ENCODE measurements at regions not wholly inside any gene's neighbourhood (a gene's known extent, or its start where the extent isn't known, plus 50 kb on each side); places are given as distances from the start of the nearest gene placed in this dataset.

GRCh38 chr4:20445933-20446723 lies 194.4 kb downstream of the SLIT2 start:
- DNase-seq (ENCODE audit: low spot score) = peak; percentile 31
- WGBS, 2 donors (ENCODE audit: extremely low coverage in 2 of 2, insufficient read length in 2 of 2, insufficient replicate concordance in 1 of 2) = no CpG with 5 or more reads among the region's 5 CpGs
- Histone ChIP-seq H2BK12ac (ENCODE audit: low read length) (no peak overlapping the region), H3K23ac (ENCODE audit: low read depth, low read length, poor library complexity) (no peak overlapping the region), H2AK5ac (ENCODE audit: low read depth, low read length) (no peak overlapping the region), H4K8ac (ENCODE audit: low read depth, low read length) (no peak overlapping the region), H2BK15ac (ENCODE audit: low read length) (no peak overlapping the region), H3K4me3 (ENCODE audit: low read length in 2 of 2) (no peak overlapping the region), H4K91ac (ENCODE audit: low read depth, low read length, poor library complexity) (no peak overlapping the region), H2BK5ac (ENCODE audit: low read length) (no peak overlapping the region), H3K9me3 (replicated peaks in 1 of 2; ENCODE audit: control insufficient read depth in 2 of 2, insufficient read depth in 1 of 2, low read depth in 1 of 2, low read length in 2 of 2) (no peaks in the 10 kb centered on the region), H3K36me3 (replicated peaks in 1 of 2; ENCODE audit: control insufficient read depth in 2 of 2, insufficient read depth in 2 of 2, low read length in 2 of 2) (no peaks in the 10 kb centered on the region), H3K18ac (ENCODE audit: low read length) (no peak overlapping the region), H3K4me2 (ENCODE audit: insufficient read depth, low read length, poor library complexity, severe bottlenecking) (no peak overlapping the region), H3K9ac (ENCODE audit: low read depth, low read length, poor library complexity) (no peak overlapping the region), H3K14ac (ENCODE audit: low read length) (no peak overlapping the region), H2BK120ac (ENCODE audit: low read depth, low read length) (no peak overlapping the region), H3K79me1 (ENCODE audit: low read depth, low read length) (no peaks in the 10 kb centered on the region), H3K4me1 (ENCODE audit: control insufficient read depth in 2 of 2, insufficient read depth in 1 of 2, low read depth in 1 of 2, low read length in 2 of 2) (peaks cover 3 to 6% of the 10 kb centered on the region in 2 donors), H3K4ac (ENCODE audit: low read length) (no peak overlapping the region), H3K27me3 (ENCODE audit: control insufficient read depth in 3 of 3, insufficient read depth in 3 of 3, low read depth in 1 of 3, low read length in 3 of 3) (no peaks in the 10 kb centered on the region), H3K27ac (replicated peaks; ENCODE audit: low read length) (no peak overlapping the region), H2AFZ (ENCODE audit: low read length) (no peak overlapping the region)

DNA sequence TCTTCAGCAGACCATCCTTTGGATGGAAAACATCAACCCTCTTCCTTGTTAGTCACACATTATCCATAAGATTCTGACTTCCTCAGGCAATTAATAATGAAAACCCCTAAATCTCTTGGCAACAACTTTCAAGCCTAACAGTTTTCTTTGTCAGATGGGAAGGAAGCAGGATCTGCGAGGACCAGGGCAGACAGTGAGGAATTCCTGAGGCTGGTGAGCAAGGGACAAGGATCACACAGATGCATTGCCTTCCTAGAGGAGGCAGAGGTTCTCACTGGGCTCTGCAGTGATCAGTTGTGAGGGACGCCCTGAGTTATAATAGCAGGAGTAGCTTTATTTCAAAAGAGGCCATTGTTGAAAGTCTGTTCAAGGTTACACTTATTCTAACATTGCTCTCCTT lies 195.4 kb downstream of the SLIT2 start:
- H3K9ac ChIP-seq (ENCODE audit: low read depth, low read length, poor library complexity) = no peak overlapping the region
- no CpG with 5 or more reads among the region's 2 CpGs for WGBS, 2 donors (ENCODE audit: extremely low coverage in 2 of 2, insufficient read length in 2 of 2, insufficient replicate concordance in 1 of 2)
- H3K4ac ChIP-seq (ENCODE audit: low read length) = no peak overlapping the region
- no peaks in the 10 kb centered on the region for H3K79me1 ChIP-seq (ENCODE audit: low read depth, low read length)
- H3K4me1 ChIP-seq (ENCODE audit: control insufficient read depth in 2 of 2, insufficient read depth in 1 of 2, low read depth in 1 of 2, low read length in 2 of 2) = peaks cover 3 to 6% of the 10 kb centered on the region in 2 donors
- H2BK15ac ChIP-seq (ENCODE audit: low read length) = no peak overlapping the region
- H3K27me3 ChIP-seq (ENCODE audit: control insufficient read depth in 3 of 3, insufficient read depth in 3 of 3, low read depth in 1 of 3, low read length in 3 of 3) = no peaks in the 10 kb centered on the region
- H2AK5ac ChIP-seq (ENCODE audit: low read depth, low read length) = no peak overlapping the region
- H3K4me3 ChIP-seq (ENCODE audit: low read length in 2 of 2) = no peak overlapping the region
- H2AFZ ChIP-seq (ENCODE audit: low read length) = no peak overlapping the region
- H3K4me2 ChIP-seq (ENCODE audit: insufficient read depth, low read length, poor library complexity, severe bottlenecking) = no peak overlapping the region
- H2BK12ac ChIP-seq (ENCODE audit: low read length) = no peak overlapping the region
- no peak overlapping the region for H2BK5ac ChIP-seq (ENCODE audit: low read length)
- no peak overlapping the region for H4K8ac ChIP-seq (ENCODE audit: low read depth, low read length)
- H3K36me3 ChIP-seq (replicated peaks in 1 of 2; ENCODE audit: control insufficient read depth in 2 of 2, insufficient read depth in 2 of 2, low read length in 2 of 2) = no peaks in the 10 kb centered on the region
- no peak overlapping the region for H2BK120ac ChIP-seq (ENCODE audit: low read depth, low read length)
- no peak overlapping the region for H3K14ac ChIP-seq (ENCODE audit: low read length)
- no peak overlapping the region for H4K91ac ChIP-seq (ENCODE audit: low read depth, low read length, poor library complexity)
- H3K9me3 ChIP-seq (replicated peaks in 1 of 2; ENCODE audit: control insufficient read depth in 2 of 2, insufficient read depth in 1 of 2, low read depth in 1 of 2, low read length in 2 of 2) = no peaks in the 10 kb centered on the region
- H3K27ac ChIP-seq (replicated peaks; ENCODE audit: low read length) = no peak overlapping the region
- H3K23ac ChIP-seq (ENCODE audit: low read depth, low read length, poor library complexity) = no peak overlapping the region
- no peak overlapping the region for H3K18ac ChIP-seq (ENCODE audit: low read length)
- no peak for DNase-seq (ENCODE audit: low spot score)

GRCh38 chr4:20451986-20452385 lies 200.3 kb downstream of the SLIT2 start:
- H3K27me3 ChIP-seq (ENCODE audit: control insufficient read depth in 3 of 3, insufficient read depth in 3 of 3, low read depth in 1 of 3, low read length in 3 of 3) = no peaks in the 10 kb centered on the region

DNA sequence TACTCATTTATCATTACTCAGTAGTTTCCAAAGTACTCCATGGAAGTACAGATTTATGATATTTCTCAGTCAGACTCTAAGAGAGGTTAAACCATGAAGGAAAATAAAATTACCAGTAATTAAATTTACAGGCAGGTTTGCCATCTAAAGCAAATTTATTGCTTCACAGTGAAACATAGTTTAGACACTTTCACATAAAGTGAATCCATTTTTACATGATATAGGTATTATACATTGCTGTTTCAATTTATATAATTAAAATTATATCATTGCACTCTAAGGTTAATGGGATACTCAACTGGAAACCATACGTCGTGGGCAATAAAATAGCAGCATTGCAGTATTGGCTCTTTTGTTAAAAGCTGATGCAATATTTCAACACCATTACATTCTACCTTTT lies 202.8 kb downstream of the SLIT2 start:
- Histone ChIP-seq H3K79me1 (ENCODE audit: low read depth, low read length) (no peaks in the 10 kb centered on the region), H3K27me3 (ENCODE audit: control insufficient read depth in 3 of 3, insufficient read depth in 3 of 3, low read depth in 1 of 3, low read length in 3 of 3) (no peaks in the 10 kb centered on the region), H3K4me3 (ENCODE audit: low read length in 2 of 2) (no peak overlapping the region), H2BK5ac (ENCODE audit: low read length) (no peak overlapping the region), H2BK15ac (ENCODE audit: low read length) (no peak overlapping the region), H3K23ac (ENCODE audit: low read depth, low read length, poor library complexity) (no peak overlapping the region), H4K91ac (ENCODE audit: low read depth, low read length, poor library complexity) (no peak overlapping the region), H2BK120ac (ENCODE audit: low read depth, low read length) (no peak overlapping the region), H3K9me3 (replicated peaks in 1 of 2; ENCODE audit: control insufficient read depth in 2 of 2, insufficient read depth in 1 of 2, low read depth in 1 of 2, low read length in 2 of 2) (no peaks in the 10 kb centered on the region), H3K9ac (ENCODE audit: low read depth, low read length, poor library complexity) (no peak overlapping the region), H3K18ac (ENCODE audit: low read length) (no peak overlapping the region), H4K8ac (ENCODE audit: low read depth, low read length) (no peak overlapping the region), H2AK5ac (ENCODE audit: low read depth, low read length) (no peak overlapping the region), H2BK12ac (ENCODE audit: low read length) (no peak overlapping the region), H3K4me2 (ENCODE audit: insufficient read depth, low read length, poor library complexity, severe bottlenecking) (no peak overlapping the region), H3K4me1 (ENCODE audit: control insufficient read depth in 2 of 2, insufficient read depth in 1 of 2, low read depth in 1 of 2, low read length in 2 of 2) (peaks cover 5 to 7% of the 10 kb centered on the region in 2 donors), H3K14ac (ENCODE audit: low read length) (no peak overlapping the region), H3K36me3 (replicated peaks in 1 of 2; ENCODE audit: control insufficient read depth in 2 of 2, insufficient read depth in 2 of 2, low read length in 2 of 2) (no peaks in the 10 kb centered on the region), H2AFZ (ENCODE audit: low read length) (no peak overlapping the region), H3K4ac (ENCODE audit: low read length) (no peak overlapping the region), H3K27ac (replicated peaks; ENCODE audit: low read length) (no peak overlapping the region)
- WGBS, 2 donors (ENCODE audit: extremely low coverage in 2 of 2, insufficient read length in 2 of 2, insufficient replicate concordance in 1 of 2) = no CpG with 5 or more reads among the region's 2 CpGs
- DNase-seq (ENCODE audit: low spot score) = no peak

More at GRCh38 chr4:20451986-20452385, 200.3 kb downstream of the SLIT2 start:
- H3K4me1 ChIP-seq (ENCODE audit: control insufficient read depth in 2 of 2, insufficient read depth in 1 of 2, low read depth in 1 of 2, low read length in 2 of 2) = peaks cover 6 to 7% of the 10 kb centered on the region in 2 donors
- no peaks in the 10 kb centered on the region for H3K36me3 ChIP-seq (replicated peaks in 1 of 2; ENCODE audit: control insufficient read depth in 2 of 2, insufficient read depth in 2 of 2, low read length in 2 of 2)
- H2BK12ac ChIP-seq (ENCODE audit: low read length) = no peak overlapping the region
- no peak overlapping the region for H2BK120ac ChIP-seq (ENCODE audit: low read depth, low read length)
- H3K79me1 ChIP-seq (ENCODE audit: low read depth, low read length) = no peaks in the 10 kb centered on the region
- no peak overlapping the region for H4K8ac ChIP-seq (ENCODE audit: low read depth, low read length)
- H3K4me3 ChIP-seq (ENCODE audit: low read length in 2 of 2) = no peak overlapping the region
- no peak overlapping the region for H2BK15ac ChIP-seq (ENCODE audit: low read length)
- H3K9ac ChIP-seq (ENCODE audit: low read depth, low read length, poor library complexity) = no peak overlapping the region
- H3K18ac ChIP-seq (ENCODE audit: low read length) = no peak overlapping the region
- no peak overlapping the region for H3K27ac ChIP-seq (replicated peaks; ENCODE audit: low read length)
- H3K9me3 ChIP-seq (replicated peaks in 1 of 2; ENCODE audit: control insufficient read depth in 2 of 2, insufficient read depth in 1 of 2, low read depth in 1 of 2, low read length in 2 of 2) = no peaks in the 10 kb centered on the region
- H2AFZ ChIP-seq (ENCODE audit: low read length) = peak overlapping the region; percentile 39
- H2AK5ac ChIP-seq (ENCODE audit: low read depth, low read length) = no peak overlapping the region
- no peak overlapping the region for H3K14ac ChIP-seq (ENCODE audit: low read length)
- no peak overlapping the region for H3K4me2 ChIP-seq (ENCODE audit: insufficient read depth, low read length, poor library complexity, severe bottlenecking)
- no peak overlapping the region for H3K4ac ChIP-seq (ENCODE audit: low read length)
- H2BK5ac ChIP-seq (ENCODE audit: low read length) = no peak overlapping the region
- no peak for DNase-seq (ENCODE audit: low spot score)
- no CpG with 5 or more reads among the region's 2 CpGs for WGBS, 2 donors (ENCODE audit: extremely low coverage in 2 of 2, insufficient read length in 2 of 2, insufficient replicate concordance in 1 of 2)
- H3K23ac ChIP-seq (ENCODE audit: low read depth, low read length, poor library complexity) = no peak overlapping the region
- no peak overlapping the region for H4K91ac ChIP-seq (ENCODE audit: low read depth, low read length, poor library complexity)

Measured in neuronal stem cell (in vitro differentiated cells).